Subcutaneous abdominal adipose tissue (tissue), 5 donors: ENCODE measurements at regions not wholly inside any gene's neighbourhood (a gene's known extent, or its start where the extent isn't known, plus 50 kb on each side); places are given as distances from the start of the nearest gene placed in this dataset.

Experiments used
- H3K27ac ChIP-seq: one replicate; pipeline ENCODE4 v1.7.0; 2013; ENCODE audit warnings: low read depth, mild to moderate bottlenecking, inconsistent platforms, low read length, moderate library complexity
- H3K27me3 ChIP-seq, 5 donors: one replicate each; pipeline ENCODE4 v1.7.0; 2013; ENCODE audit warnings: low read length in 5 of 5, inconsistent platforms in 1 of 5; ENCODE audit not compliant: control insufficient read depth in 5 of 5, insufficient read depth in 4 of 5
- H3K36me3 ChIP-seq, 5 donors: one replicate each; pipeline ENCODE4 v1.7.0; 2013; ENCODE audit warnings: low read length in 5 of 5; ENCODE audit not compliant: control insufficient read depth in 5 of 5, insufficient read depth in 5 of 5
- H3K4me1 ChIP-seq, 5 donors: one replicate each; pipeline ENCODE4 v1.7.0; 2013; ENCODE audit warnings: low read length in 5 of 5, mild to moderate bottlenecking in 3 of 5, moderate library complexity in 1 of 5; ENCODE audit not compliant: control insufficient read depth in 5 of 5, insufficient read depth in 5 of 5
- H3K4me3 ChIP-seq, 5 donors: one replicate each; pipeline ENCODE4 v1.7.0; 2013; ENCODE audit warnings: low read length in 5 of 5, low read depth in 1 of 5
- H3K9ac ChIP-seq, 5 donors: one replicate each; pipeline ENCODE4 v1.7.0; 2013; ENCODE audit warnings: low read length in 5 of 5, mild to moderate bottlenecking in 4 of 5, moderate library complexity in 3 of 5
- H3K9me3 ChIP-seq, 5 donors: one replicate each; pipeline ENCODE4 v1.7.0; 2013; ENCODE audit warnings: low read length in 5 of 5; ENCODE audit not compliant: control insufficient read depth in 5 of 5
- donor health status: healthy.
- donor health status: healthy.
- donor health status: healthy.
- donor health status: healthy.
- donor health status: healthy.

- Histone ChIP-seq H3K27me3 (no peaks in the 10 kb centered on the region), H3K9me3 (no peaks in the 10 kb centered on the region), H3K27ac (no peak overlapping the region), H3K4me1 (no peaks in the 10 kb centered on the region), H3K9ac (no peak overlapping the region), H3K36me3 (no peaks in the 10 kb centered on the region), H3K4me3 (no peak overlapping the region)
Observed at GRCh38 chr19:31817971-31818797, 468.9 kb upstream of the TSHZ3 start.

GRCh38 chr19:31818798-31819105, 469.5 kb upstream of the TSHZ3 start:
- no peaks in the 10 kb centered on the region for H3K4me1 ChIP-seq
- H3K4me3 ChIP-seq = no peak overlapping the region
- no peaks in the 10 kb centered on the region for H3K36me3 ChIP-seq
- H3K27ac ChIP-seq = no peak overlapping the region
- no peaks in the 10 kb centered on the region for H3K9me3 ChIP-seq
- H3K27me3 ChIP-seq = no peaks in the 10 kb centered on the region
- no peak overlapping the region for H3K9ac ChIP-seq

GRCh38 chr19:31819837-31820236, 470.6 kb upstream of the TSHZ3 start:
- H3K27ac ChIP-seq = no peak overlapping the region
- no peak overlapping the region for H3K9ac ChIP-seq
- no peaks in the 10 kb centered on the region for H3K27me3 ChIP-seq
- H3K9me3 ChIP-seq = no peaks in the 10 kb centered on the region
- no peaks in the 10 kb centered on the region for H3K4me1 ChIP-seq
- H3K36me3 ChIP-seq = no peaks in the 10 kb centered on the region
- no peak overlapping the region for H3K4me3 ChIP-seq

GRCh38 chr19:31821346-31821745, 472.1 kb upstream of the TSHZ3 start:
- Histone ChIP-seq H3K27ac (no peak overlapping the region), H3K9ac (no peak overlapping the region), H3K9me3 (no peaks in the 10 kb centered on the region), H3K4me3 (no peak overlapping the region), H3K4me1 (no peaks in the 10 kb centered on the region), H3K27me3 (no peaks in the 10 kb centered on the region), H3K36me3 (no peaks in the 10 kb centered on the region)

- H3K27ac ChIP-seq = no peak overlapping the region
- H3K4me3 ChIP-seq = no peak overlapping the region
- no peaks in the 10 kb centered on the region for H3K27me3 ChIP-seq
- no peaks in the 10 kb centered on the region for H3K4me1 ChIP-seq
- H3K9ac ChIP-seq = no peak overlapping the region
- no peaks in the 10 kb centered on the region for H3K36me3 ChIP-seq
- no peaks in the 10 kb centered on the region for H3K9me3 ChIP-seq
Observed at GRCh38 chr19:31825134-31826094, 476.2 kb upstream of the TSHZ3 start.

- H3K4me1 ChIP-seq = no peaks in the 10 kb centered on the region
- no peak overlapping the region for H3K27ac ChIP-seq
- no peak overlapping the region for H3K4me3 ChIP-seq
- H3K9ac ChIP-seq = no peak overlapping the region
- H3K9me3 ChIP-seq = no peaks in the 10 kb centered on the region
- H3K27me3 ChIP-seq = no peaks in the 10 kb centered on the region
- no peaks in the 10 kb centered on the region for H3K36me3 ChIP-seq
Observed at GRCh38 chr19:31826325-31826724, 477.1 kb upstream of the TSHZ3 start.

GRCh38 chr19:31831421-31832175, 482.4 kb upstream of the TSHZ3 start:
- Histone ChIP-seq H3K27me3 (no peaks in the 10 kb centered on the region), H3K9ac (no peak overlapping the region), H3K36me3 (no peaks in the 10 kb centered on the region), H3K9me3 (peaks cover 0 to 23% (median 13%) of the 10 kb centered on the region in 5 donors), H3K4me1 (no peaks in the 10 kb centered on the region), H3K4me3 (no peak overlapping the region), H3K27ac (no peak overlapping the region)

GRCh38 chr19:31832176-31832548, 482.9 kb upstream of the TSHZ3 start:
- Histone ChIP-seq H3K27me3 (no peaks in the 10 kb centered on the region), H3K4me1 (no peaks in the 10 kb centered on the region)

GRCh38 chr19:31834070-31834469, 484.8 kb upstream of the TSHZ3 start:
- Histone ChIP-seq H3K9me3 (peaks cover 0 to 24% (median 13%) of the 10 kb centered on the region in 5 donors), H3K9ac (no peak overlapping the region), H3K4me1 (no peaks in the 10 kb centered on the region), H3K27me3 (no peaks in the 10 kb centered on the region), H3K36me3 (no peaks in the 10 kb centered on the region), H3K27ac (no peak overlapping the region), H3K4me3 (no peak overlapping the region)

More at GRCh38 chr19:31832176-31832548, 482.9 kb upstream of the TSHZ3 start:
- H3K27ac ChIP-seq = no peak overlapping the region
- no peak overlapping the region for H3K4me3 ChIP-seq
- no peak overlapping the region for H3K9ac ChIP-seq
- no peaks in the 10 kb centered on the region for H3K36me3 ChIP-seq
- peaks cover 0 to 24% (median 13%) of the 10 kb centered on the region in 5 donors for H3K9me3 ChIP-seq
